ENCODE measurements at regions not wholly inside any gene's neighbourhood (a gene's known extent, or its start where the extent isn't known, plus 50 kb on each side); places are given as distances from the start of the nearest gene placed in this dataset.

DNA sequence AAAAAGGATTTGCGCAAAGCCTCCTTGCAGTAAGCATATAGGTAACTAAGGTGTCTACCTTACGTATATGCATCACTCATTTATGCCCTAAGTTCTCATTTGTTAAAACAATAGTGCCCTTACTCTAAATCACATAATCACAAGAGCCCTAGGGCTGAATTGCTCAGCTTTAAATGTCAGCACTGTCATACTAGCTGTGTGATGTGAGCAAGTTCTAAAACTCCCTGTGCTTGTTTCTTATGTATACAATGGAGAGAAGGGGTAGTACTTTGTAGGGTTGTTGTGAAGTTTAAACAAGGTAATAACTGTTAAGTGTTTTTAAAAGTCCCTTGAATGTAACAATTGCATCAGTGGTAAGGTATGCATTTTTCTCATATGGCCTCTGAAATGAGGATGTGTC is 169.5 kb upstream of the DMRT1 start:
- H3K27me3 Mint-ChIP-seq (ENCODE audit: insufficient read depth, low read depth): peaks cover 2% of the 10 kb centered on the region
- Histone ChIP-seq H3K4me1 (peaks cover 25% of the 10 kb centered on the region), H3K4me2 (no peak overlapping the region), H4K20me1 (ENCODE audit: low read depth) (peaks cover 16% of the 10 kb centered on the region), H3K9me3 (ENCODE audit: low read depth) (peaks cover 5% of the 10 kb centered on the region), H3K27ac (no peak overlapping the region), H3K36me3 (no peaks in the 10 kb centered on the region), H3K4me3 (no peak overlapping the region), H3K79me2 (ENCODE audit: low read depth) (no peaks in the 10 kb centered on the region), H2AFZ (replicated peaks) (no peak overlapping the region), H3K9ac (no peak overlapping the region), H3F3A (ENCODE audit: low read depth) (peaks cover 14% of the 10 kb centered on the region), H3K27me3 (no peaks in the 10 kb centered on the region)
- peaks cover 23% of the 10 kb centered on the region for H3K4me1 Mint-ChIP-seq
- peaks cover 2% of the 10 kb centered on the region for H3K36me3 Mint-ChIP-seq
- TF ChIP-seq EZH2phosphoT487 (IDR thresholded peaks at IDR 0.05): no peak
- no peak overlapping the region for H3K27ac Mint-ChIP-seq
- DNase-seq (ENCODE audit: low spot score): no peak
- peaks cover 20% of the 10 kb centered on the region for H3K9me3 Mint-ChIP-seq
- H3K4me3 Mint-ChIP-seq: no peak overlapping the region

DNA sequence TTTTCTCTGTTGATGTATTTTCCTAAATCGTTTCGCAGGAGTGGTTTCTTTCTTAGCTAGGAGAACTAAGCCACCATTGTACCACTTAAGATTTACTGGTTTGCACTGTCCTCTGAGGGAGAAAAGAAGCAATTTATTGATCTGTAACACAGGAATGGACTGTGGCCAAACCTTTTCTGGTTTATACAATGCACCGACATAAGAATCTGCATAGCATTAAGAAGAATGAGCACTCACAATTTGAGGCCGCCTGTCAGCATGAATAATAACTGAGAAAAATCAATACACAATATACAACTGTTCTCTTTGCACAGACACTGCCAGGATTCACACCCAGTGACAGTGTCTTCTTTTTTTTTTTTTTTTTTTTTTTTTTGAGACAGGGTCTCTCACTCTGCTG is 168.6 kb upstream of the DMRT1 start:
- H3K27ac ChIP-seq: no peak overlapping the region
- no peak for DNase-seq (ENCODE audit: low spot score)
- H3K27me3 ChIP-seq: no peaks in the 10 kb centered on the region
- Mint-ChIP-seq H3K4me3 (no peak overlapping the region), H3K27ac (no peak overlapping the region), H3K9me3 (peaks cover 19% of the 10 kb centered on the region), H3K4me1 (peaks cover 28% of the 10 kb centered on the region), H3K36me3 (peaks cover 6% of the 10 kb centered on the region), H3K27me3 (ENCODE audit: insufficient read depth, low read depth) (peaks cover 2% of the 10 kb centered on the region)
- H3F3A ChIP-seq (ENCODE audit: low read depth): peaks cover 14% of the 10 kb centered on the region
- peaks cover 27% of the 10 kb centered on the region for H3K4me1 ChIP-seq
- H3K9me3 ChIP-seq (ENCODE audit: low read depth): peaks cover 5% of the 10 kb centered on the region
- H3K36me3 ChIP-seq: no peaks in the 10 kb centered on the region
- H3K9ac ChIP-seq: no peak overlapping the region
- H3K4me3 ChIP-seq: no peak overlapping the region
- H3K4me2 ChIP-seq: no peak overlapping the region
- no peak overlapping the region for H2AFZ ChIP-seq (replicated peaks)
- peaks cover 16% of the 10 kb centered on the region for H4K20me1 ChIP-seq (ENCODE audit: low read depth)
- no peak for TF ChIP-seq EZH2phosphoT487 (IDR thresholded peaks at IDR 0.05)
- TF ChIP-seq, protein P1, sequence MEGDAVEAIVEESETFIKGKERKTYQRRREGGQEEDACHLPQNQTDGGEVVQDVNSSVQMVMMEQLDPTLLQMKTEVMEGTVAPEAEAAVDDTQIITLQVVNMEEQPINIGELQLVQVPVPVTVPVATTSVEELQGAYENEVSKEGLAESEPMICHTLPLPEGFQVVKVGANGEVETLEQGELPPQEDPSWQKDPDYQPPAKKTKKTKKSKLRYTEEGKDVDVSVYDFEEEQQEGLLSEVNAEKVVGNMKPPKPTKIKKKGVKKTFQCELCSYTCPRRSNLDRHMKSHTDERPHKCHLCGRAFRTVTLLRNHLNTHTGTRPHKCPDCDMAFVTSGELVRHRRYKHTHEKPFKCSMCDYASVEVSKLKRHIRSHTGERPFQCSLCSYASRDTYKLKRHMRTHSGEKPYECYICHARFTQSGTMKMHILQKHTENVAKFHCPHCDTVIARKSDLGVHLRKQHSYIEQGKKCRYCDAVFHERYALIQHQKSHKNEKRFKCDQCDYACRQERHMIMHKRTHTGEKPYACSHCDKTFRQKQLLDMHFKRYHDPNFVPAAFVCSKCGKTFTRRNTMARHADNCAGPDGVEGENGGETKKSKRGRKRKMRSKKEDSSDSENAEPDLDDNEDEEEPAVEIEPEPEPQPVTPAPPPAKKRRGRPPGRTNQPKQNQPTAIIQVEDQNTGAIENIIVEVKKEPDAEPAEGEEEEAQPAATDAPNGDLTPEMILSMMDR (IDR thresholded peaks at IDR 0.05): no peak
- no peak for TF ChIP-seq EZH2 (IDR thresholded peaks at IDR 0.05)
- no peaks in the 10 kb centered on the region for H3K79me2 ChIP-seq (ENCODE audit: low read depth)

DNA sequence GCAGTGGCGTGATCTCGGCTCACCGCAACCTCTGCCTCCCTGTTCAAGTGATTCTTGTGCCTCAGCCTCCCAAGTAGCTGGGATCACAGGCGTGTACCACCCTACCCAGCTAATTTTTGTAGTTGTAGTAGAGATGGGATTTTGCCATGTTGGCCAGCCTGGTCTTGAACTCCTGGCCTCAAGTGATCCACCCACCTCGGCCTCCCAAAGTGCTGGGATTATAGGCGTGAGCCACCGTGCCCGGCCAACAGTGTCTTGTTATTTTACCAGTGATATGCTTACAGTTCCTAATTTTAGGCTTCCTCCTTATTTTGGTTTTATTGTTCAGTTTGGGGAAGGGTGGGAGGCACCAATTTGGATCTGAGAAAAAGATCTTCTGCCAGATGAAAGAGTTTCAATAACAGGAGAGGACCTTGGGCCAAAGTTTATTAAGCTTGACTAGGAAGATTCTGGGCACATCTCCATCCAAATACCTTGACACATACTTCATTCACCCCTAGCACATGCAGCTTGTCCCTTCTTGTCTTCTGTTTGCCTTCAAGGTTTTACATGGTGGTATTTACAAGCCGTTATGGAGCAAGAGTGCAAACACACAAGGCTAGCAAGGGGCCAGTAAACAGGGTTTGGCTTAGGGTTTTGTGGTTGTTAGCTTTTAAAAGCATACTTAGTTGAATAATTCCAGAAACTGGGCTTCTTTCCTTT is 168.1 kb upstream of the DMRT1 start:
- Histone ChIP-seq H3K27me3 (no peaks in the 10 kb centered on the region), H3F3A (ENCODE audit: low read depth) (peaks cover 14% of the 10 kb centered on the region), H3K9me3 (ENCODE audit: low read depth) (peaks cover 5% of the 10 kb centered on the region), H3K4me1 (peaks cover 27% of the 10 kb centered on the region), H3K27ac (no peak overlapping the region), H3K4me2 (no peak overlapping the region), H3K4me3 (no peak overlapping the region), H2AFZ (replicated peaks) (no peak overlapping the region), H3K79me2 (ENCODE audit: low read depth) (no peaks in the 10 kb centered on the region), H3K9ac (no peak overlapping the region), H3K36me3 (no peaks in the 10 kb centered on the region), H4K20me1 (ENCODE audit: low read depth) (peaks cover 16% of the 10 kb centered on the region)
- H3K27ac Mint-ChIP-seq: no peak overlapping the region
- H3K4me1 Mint-ChIP-seq: peaks cover 28% of the 10 kb centered on the region
- H3K27me3 Mint-ChIP-seq (ENCODE audit: insufficient read depth, low read depth): peaks cover 2% of the 10 kb centered on the region
- H3K4me3 Mint-ChIP-seq: no peak overlapping the region
- peaks cover 13% of the 10 kb centered on the region for H3K9me3 Mint-ChIP-seq
- no peak for TF ChIP-seq EZH2 (IDR thresholded peaks at IDR 0.05)
- TF ChIP-seq, protein P1 (IDR thresholded peaks at IDR 0.05): no peak
- TF ChIP-seq EZH2phosphoT487 (IDR thresholded peaks at IDR 0.05): no peak
- peaks cover 6% of the 10 kb centered on the region for H3K36me3 Mint-ChIP-seq
- no peak for DNase-seq (ENCODE audit: low spot score)

DNA sequence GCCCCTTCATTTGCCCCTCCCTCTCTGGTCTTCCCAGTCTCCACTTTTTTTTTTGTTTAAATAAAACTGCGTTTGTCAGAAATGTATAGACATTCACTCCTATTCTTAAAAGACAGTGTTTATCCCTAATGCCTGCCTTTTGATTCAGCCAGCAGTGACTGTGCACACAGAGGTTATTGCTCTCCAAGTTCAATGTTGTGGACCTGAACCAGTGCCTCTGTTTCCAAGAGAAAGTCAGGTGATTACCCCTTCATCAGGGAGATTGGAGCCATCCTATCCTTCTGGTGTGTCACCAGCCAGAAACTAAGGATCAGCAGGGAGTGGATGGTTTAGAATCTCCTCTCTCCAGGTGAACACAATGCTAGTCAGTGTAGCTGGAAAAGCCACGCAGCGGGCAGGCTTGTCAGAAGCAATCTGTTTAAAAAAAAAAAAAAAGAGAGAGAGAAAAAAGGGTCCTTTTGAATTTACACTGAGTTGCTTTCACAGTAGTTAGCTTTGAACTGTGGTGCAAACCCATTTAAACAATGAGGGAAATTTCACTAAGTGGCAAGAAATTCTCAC is 167.5 kb upstream of the DMRT1 start:
- Mint-ChIP-seq H3K27me3 (ENCODE audit: insufficient read depth, low read depth) (peaks cover 2% of the 10 kb centered on the region), H3K4me3 (no peak overlapping the region), H3K4me1 (peaks cover 28% of the 10 kb centered on the region), H3K27ac (peak overlapping the region; percentile 91), H3K9me3 (peaks cover 9% of the 10 kb centered on the region), H3K36me3 (peaks cover 6% of the 10 kb centered on the region)
- Histone ChIP-seq H3K27me3 (no peaks in the 10 kb centered on the region), H3K36me3 (no peaks in the 10 kb centered on the region), H3K4me3 (no peak overlapping the region), H3K4me1 (peaks cover 27% of the 10 kb centered on the region), H3K9ac (no peak overlapping the region), H3K27ac (no peak overlapping the region), H3K9me3 (ENCODE audit: low read depth) (no peaks in the 10 kb centered on the region), H2AFZ (replicated peaks) (no peak overlapping the region), H3F3A (ENCODE audit: low read depth) (peaks cover 14% of the 10 kb centered on the region), H3K79me2 (ENCODE audit: low read depth) (no peaks in the 10 kb centered on the region), H3K4me2 (no peak overlapping the region), H4K20me1 (ENCODE audit: low read depth) (peaks cover 16% of the 10 kb centered on the region)
- TF ChIP-seq EZH2 (IDR thresholded peaks at IDR 0.05) (no peak), EZH2phosphoT487 (IDR thresholded peaks at IDR 0.05) (peak; percentile 25)
- TF ChIP-seq, protein P1 (IDR thresholded peaks at IDR 0.05): no peak
- peak; percentile 71 for DNase-seq (ENCODE audit: low spot score)
